IMR-90 (cell line): ENCODE measurements at regions not wholly inside any gene's neighbourhood (a gene's known extent, or its start where the extent isn't known, plus 50 kb on each side); places are given as distances from the start of the nearest gene placed in this dataset.

Experiments
- ATAC-seq: fragments of 200-7000 bp; cut with Tn5 transposase; 2 replicates; pipeline ENCODE4 v1.9.1; 2020; ENCODE audit warnings: low read depth, mild to moderate bottlenecking, moderate library complexity
- BruUV-seq: library from RNA; stranded (reverse); fragments of 400-500 nt; replicated peaks from 2 replicates; lab custom pipeline; 2021; lab: Mats Ljungman, UMichigan
- CTCF ChIA-PET: fragments of 300-600 bp; formaldehyde crosslinking; extraction: SDS; loops from one replicate; lab custom pipeline; 2021; ENCODE audit warnings: antibody characterized with exemption; lab: Yijun Ruan, JAX
- POLR2A ChIA-PET: fragments of 300-600 bp; sonication (Branson Sonifier 250); formaldehyde crosslinking; loops from one replicate; lab custom pipeline; 2022; ENCODE audit warnings: antibody characterized with exemption; ENCODE audit not compliant: unreplicated experiment; lab: Charles Lee
- DNase-seq: peaks from one replicate; pipeline ENCODE4 v3.0.0; 2013
- H2AFZ ChIP-seq: replicated peaks from 2 replicates; pipeline ENCODE3; 2013; ENCODE audit warnings: low read length, mild to moderate bottlenecking; ENCODE audit not compliant: poor library complexity
- H2AK5ac ChIP-seq: 2 replicates; pipeline ENCODE4 v1.6.1; 2013; ENCODE audit warnings: low read depth, low read length, inconsistent platforms
- H2AK9ac ChIP-seq: replicated peaks from 2 replicates; pipeline ENCODE3; 2013; ENCODE audit warnings: mild to moderate bottlenecking, low read depth, low read length, moderate library complexity; ENCODE audit not compliant: poor library complexity
- H2BK120ac ChIP-seq: 2 replicates; pipeline ENCODE4 v1.6.1; 2013; ENCODE audit warnings: low read depth, low read length, inconsistent platforms
- H2BK15ac ChIP-seq: 3 replicates; pipeline ENCODE4 v1.6.1; 2013; ENCODE audit warnings: low read depth, low read length, inconsistent platforms
- H2BK20ac ChIP-seq: 2 replicates; pipeline ENCODE4 v1.6.1; 2013; ENCODE audit warnings: low read depth, mild to moderate bottlenecking, inconsistent platforms, low read length, moderate library complexity
- H2BK5ac ChIP-seq: 2 replicates; pipeline ENCODE4 v1.6.1; 2013; ENCODE audit warnings: mild to moderate bottlenecking, low read depth, low read length, inconsistent platforms; ENCODE audit not compliant: poor library complexity, severe bottlenecking
- H3K14ac ChIP-seq: replicated peaks from 2 replicates; pipeline ENCODE4 v1.6.1; 2013; ENCODE audit warnings: low read depth, low read length, inconsistent platforms
- H3K18ac ChIP-seq: 2 replicates; pipeline ENCODE4 v1.6.1; 2013; ENCODE audit warnings: low read depth, low read length, control low read depth
- H3K23ac ChIP-seq: 2 replicates; pipeline ENCODE4 v1.6.1; 2013; ENCODE audit warnings: low read depth, low read length, inconsistent platforms
- H3K27ac ChIP-seq: 2 replicates; pipeline ENCODE4 v1.5.1; 2013; ENCODE audit warnings: mild to moderate bottlenecking, control low read depth, low read length; ENCODE audit not compliant: insufficient read depth
- H3K27me3 ChIP-seq: 2 replicates; pipeline ENCODE4 v1.6.1; 2013; ENCODE audit warnings: low read length; ENCODE audit not compliant: control insufficient read depth, insufficient read depth
- H3K36me3 ChIP-seq: 2 replicates; pipeline ENCODE4 v1.6.1; 2013; ENCODE audit warnings: low read length, mixed read lengths; ENCODE audit not compliant: control insufficient read depth, insufficient read depth
- H3K4ac ChIP-seq: 2 replicates; pipeline ENCODE4 v1.6.1; 2013; ENCODE audit warnings: low read depth, low read length, inconsistent platforms
- H3K4me1 ChIP-seq: 2 replicates; pipeline ENCODE4 v1.6.1; 2013; ENCODE audit warnings: low read length, mixed read lengths; ENCODE audit not compliant: control insufficient read depth, insufficient read depth
- H3K4me2 ChIP-seq: 2 replicates; pipeline ENCODE4 v1.6.1; 2013; ENCODE audit warnings: low read depth, mild to moderate bottlenecking, control low read depth, low read length, moderate library complexity
- H3K4me3 ChIP-seq: 2 replicates; pipeline ENCODE4 v1.5.1; 2013; ENCODE audit warnings: low read depth, mild to moderate bottlenecking, control low read depth, low read length, moderate library complexity; ENCODE audit not compliant: insufficient read depth
- H3K56ac ChIP-seq: 2 replicates; pipeline ENCODE4 v1.6.1; 2013; ENCODE audit warnings: low read length, inconsistent platforms; ENCODE audit not compliant: insufficient read depth; ENCODE audit errors: extremely low read depth
- H3K79me1 ChIP-seq, 2 experiments: 2 replicates each; pipeline ENCODE4 v1.6.1; 2013; ENCODE audit warnings: low read length in 2 of 2, inconsistent platforms in 1 of 2, low read depth in 1 of 2
- H3K9ac ChIP-seq: 2 replicates; pipeline ENCODE4 v1.6.1; 2013; ENCODE audit warnings: low read depth, low read length, control low read depth
- H3K9me1 ChIP-seq: 2 replicates; pipeline ENCODE4 v1.6.1; 2013; ENCODE audit warnings: low read length, inconsistent platforms; ENCODE audit not compliant: insufficient read depth
- H3K9me3 ChIP-seq: 2 replicates; pipeline ENCODE4 v1.6.1; 2013; ENCODE audit warnings: low read length; ENCODE audit not compliant: control insufficient read depth, insufficient read depth
- H4K20me1 ChIP-seq: 2 replicates; pipeline ENCODE4 v1.6.1; 2013; ENCODE audit warnings: low read length, inconsistent platforms; ENCODE audit not compliant: insufficient read depth
- H4K5ac ChIP-seq: 2 replicates; pipeline ENCODE4 v1.6.1; 2013; ENCODE audit warnings: mild to moderate bottlenecking, low read depth, low read length, control low read depth
- H4K8ac ChIP-seq, 2 experiments: 2 replicates each; pipeline ENCODE4 v1.6.1; 2013; ENCODE audit warnings: low read depth in 2 of 2, low read length in 2 of 2, control low read depth in 1 of 2, inconsistent platforms in 1 of 2
- H4K91ac ChIP-seq: 2 replicates; pipeline ENCODE4 v1.6.1; 2013; ENCODE audit warnings: low read depth, low read length, inconsistent platforms; ENCODE audit not compliant: insufficient read depth
- BHLHE40 ChIP-seq: fragments of 150-350 bp; IDR thresholded peaks from 2 replicates; pipeline ENCODE4 v1.6.1; 2016; ENCODE audit warnings: mild to moderate bottlenecking, low read depth, low read length
- FOS ChIP-seq: fragments of 150-350 bp; IDR thresholded peaks from 2 replicates; pipeline ENCODE4 v1.6.1; 2016; ENCODE audit warnings: low read depth, low read length
- MAZ ChIP-seq: IDR thresholded peaks from 2 replicates; pipeline ENCODE4 v1.6.1; 2012; ENCODE audit warnings: low read depth, mild to moderate bottlenecking, low read length, improper control_type of control experiment, moderate library complexity, borderline replicate concordance
- MXI1 ChIP-seq: IDR thresholded peaks from 2 replicates; pipeline ENCODE4 v1.6.1; 2012; ENCODE audit warnings: low read depth, mild to moderate bottlenecking, low read length, moderate library complexity, borderline replicate concordance
- NFE2L2 ChIP-seq: fragments of 150-350 bp; IDR thresholded peaks from 2 replicates; pipeline ENCODE4 v1.6.1; 2016; ENCODE audit warnings: low read depth, mild to moderate bottlenecking, low read length
- POLR2A ChIP-seq: IDR thresholded peaks from 2 replicates; pipeline ENCODE4 v1.6.1; 2012; ENCODE audit warnings: mild to moderate bottlenecking, low read depth, low read length
- RAD21 ChIP-seq: IDR thresholded peaks from 2 replicates; pipeline ENCODE4 v1.6.1; 2012; ENCODE audit warnings: low read length, improper control_type of control experiment
- RCOR1 ChIP-seq: IDR thresholded peaks from 2 replicates; pipeline ENCODE4 v1.6.1; 2012; ENCODE audit warnings: mild to moderate bottlenecking, low read length, improper control_type of control experiment; ENCODE audit not compliant: insufficient replicate concordance
- SMC3 ChIP-seq: fragments of 150-350 bp; IDR thresholded peaks from 2 replicates; pipeline ENCODE4 v1.6.1; 2016; ENCODE audit warnings: low read depth, mild to moderate bottlenecking, antibody characterized with exemption, low read length, moderate library complexity
- WGBS, 2 experiments: methylation state at CpG; one replicate each; pipeline versions ENCODE4 v1.1.5 to v1.1.7; 2013; ENCODE audit warnings: missing lambda C conversion rate in 2 of 2; ENCODE audit not compliant: insufficient read length in 1 of 2; ENCODE audit errors: extremely low coverage in 2 of 2; 5-methylcytosine and 5-hydroxymethylcytosine counted together
- dilution Hi-C: fragments of 300-500 bp; cut with HindIII; formaldehyde crosslinking; loops from one replicate; pipeline ENCODE4 v1.14.3; 2018; ENCODE audit warnings: low sequenced_read_pairs; ENCODE audit not compliant: unreplicated experiment
- in situ Hi-C: fragments of 300-500 bp; cut with MboI; formaldehyde crosslinking; loops from 3 replicates; pipeline ENCODE4 v1.14.3; 2019; ENCODE audit warnings: low sequenced_read_pairs, inconsistent platforms, mixed read lengths
- intact Hi-C: fragments of 100-400 bp; cut with micrococcal nuclease; formaldehyde crosslinking; loops from 2 replicates; pipeline ENCODE4 v1.10.0; 2022
- TF ChIP-seq, protein P1 (sequence below): fragments of 150-350 bp; IDR thresholded peaks from 2 replicates; pipeline ENCODE4 v1.6.1; 2016; ENCODE audit warnings: low read depth, mild to moderate bottlenecking, low read length, moderate library complexity, borderline replicate concordance
- TF ChIP-seq, protein P2 (sequence below): fragments of 150-350 bp; IDR thresholded peaks from 2 replicates; pipeline ENCODE4 v1.6.1; 2017; ENCODE audit warnings: mild to moderate bottlenecking, antibody characterized with exemption, low read length, low read depth

DNA sequence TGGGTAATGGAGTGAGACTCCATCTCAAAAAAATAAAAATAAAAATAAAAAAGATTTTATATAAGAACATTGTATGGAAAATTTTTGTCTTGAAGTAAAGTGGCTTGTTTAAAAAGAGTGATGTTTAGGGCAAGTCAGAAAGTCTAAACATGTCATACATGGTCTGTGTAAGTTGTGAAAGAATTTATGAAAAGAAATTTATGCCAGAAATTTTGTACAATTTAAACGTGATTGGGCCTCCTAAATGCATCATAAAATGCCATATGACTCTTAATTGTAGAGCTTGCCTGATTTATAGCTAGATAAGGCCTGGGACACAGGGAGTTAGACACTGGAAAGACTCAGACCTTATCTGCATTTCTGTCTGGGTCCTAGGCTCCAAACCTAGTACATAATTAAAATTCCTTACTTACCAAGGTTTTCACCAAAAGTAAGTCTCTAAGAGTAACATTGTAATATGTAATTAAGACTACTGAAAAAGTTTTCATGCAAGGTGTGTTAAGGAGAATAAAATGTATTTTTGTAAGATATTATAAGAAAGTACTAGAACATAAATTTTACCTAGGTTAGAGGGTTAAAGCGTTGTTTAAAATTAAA is 110.5 kb downstream of the AASDHPPT start:
- Histone ChIP-seq H2BK5ac (no peak overlapping the region), H3K79me1 (no peaks in the 10 kb centered on the region), H3K4ac (no peak overlapping the region), H3K27me3 (no peaks in the 10 kb centered on the region), H2BK20ac (no peak overlapping the region), H2AFZ (no peak overlapping the region), H3K27ac (no peak overlapping the region), H3K36me3 (no peaks in the 10 kb centered on the region), H3K9ac (no peak overlapping the region), H3K56ac (no peak overlapping the region), H4K5ac (no peak overlapping the region), H3K4me2 (no peak overlapping the region), H2BK120ac (no peak overlapping the region), H4K20me1 (no peaks in the 10 kb centered on the region), H3K23ac (no peak overlapping the region), H2BK15ac (no peak overlapping the region), H3K4me1 (no peaks in the 10 kb centered on the region), H3K9me3 (no peaks in the 10 kb centered on the region; the same call in 1 of the 2 replicates), H2AK5ac (no peak overlapping the region), H3K14ac (no peak overlapping the region), H3K4me3 (no peak overlapping the region), H2AK9ac (no peak overlapping the region), H4K8ac (no peak overlapping the region), H4K91ac (no peak overlapping the region), H3K18ac (no peak overlapping the region), H3K9me1 (no peaks in the 10 kb centered on the region)
- intact Hi-C loops, result no loop called here
- TF ChIP-seq FOS, result no peak
- TF ChIP-seq RAD21, result no peak
- TF ChIP-seq POLR2A, result no peak
- TF ChIP-seq NFE2L2, result no peak
- TF ChIP-seq, protein P1, sequence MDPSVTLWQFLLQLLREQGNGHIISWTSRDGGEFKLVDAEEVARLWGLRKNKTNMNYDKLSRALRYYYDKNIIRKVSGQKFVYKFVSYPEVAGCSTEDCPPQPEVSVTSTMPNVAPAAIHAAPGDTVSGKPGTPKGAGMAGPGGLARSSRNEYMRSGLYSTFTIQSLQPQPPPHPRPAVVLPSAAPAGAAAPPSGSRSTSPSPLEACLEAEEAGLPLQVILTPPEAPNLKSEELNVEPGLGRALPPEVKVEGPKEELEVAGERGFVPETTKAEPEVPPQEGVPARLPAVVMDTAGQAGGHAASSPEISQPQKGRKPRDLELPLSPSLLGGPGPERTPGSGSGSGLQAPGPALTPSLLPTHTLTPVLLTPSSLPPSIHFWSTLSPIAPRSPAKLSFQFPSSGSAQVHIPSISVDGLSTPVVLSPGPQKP, result no peak
- TF ChIP-seq BHLHE40, result no peak
- no peak for TF ChIP-seq SMC3
- TF ChIP-seq MAZ, result no peak
- no peak for TF ChIP-seq RCOR1
- TF ChIP-seq, protein P2, sequence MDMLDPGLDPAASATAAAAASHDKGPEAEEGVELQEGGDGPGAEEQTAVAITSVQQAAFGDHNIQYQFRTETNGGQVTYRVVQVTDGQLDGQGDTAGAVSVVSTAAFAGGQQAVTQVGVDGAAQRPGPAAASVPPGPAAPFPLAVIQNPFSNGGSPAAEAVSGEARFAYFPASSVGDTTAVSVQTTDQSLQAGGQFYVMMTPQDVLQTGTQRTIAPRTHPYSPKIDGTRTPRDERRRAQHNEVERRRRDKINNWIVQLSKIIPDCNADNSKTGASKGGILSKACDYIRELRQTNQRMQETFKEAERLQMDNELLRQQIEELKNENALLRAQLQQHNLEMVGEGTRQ, result no peak
- no peak for TF ChIP-seq MXI1
- in situ Hi-C loops, result no loop called here
- no peak for DNase-seq
- CTCF ChIA-PET, result no interaction called here
- ATAC-seq, result no peak
- no CpG with 5 or more reads among the region's 2 CpGs for WGBS, 2 experiments
- POLR2A ChIA-PET, result no interaction called here
- dilution Hi-C loops, result no loop called here
- BruUV-seq, result no TSS peak
